IMR-90 (cell line): ENCODE measurements at regions not wholly inside any gene's neighbourhood (a gene's known extent, or its start where the extent isn't known, plus 50 kb on each side); places are given as distances from the start of the nearest gene placed in this dataset.

ENCODE experiments used
- ATAC-seq: fragments of 200-7000 bp; cut with Tn5 transposase; 2 replicates; pipeline ENCODE4 v1.9.1; 2020; ENCODE audit warnings: low read depth, mild to moderate bottlenecking, moderate library complexity
- BruUV-seq: library from RNA; stranded (reverse); fragments of 400-500 nt; replicated peaks from 2 replicates; lab custom pipeline; 2021; lab: Mats Ljungman, UMichigan
- CTCF ChIA-PET: fragments of 300-600 bp; formaldehyde crosslinking; extraction: SDS; loops from one replicate; lab custom pipeline; 2021; ENCODE audit warnings: antibody characterized with exemption; lab: Yijun Ruan, JAX
- POLR2A ChIA-PET: fragments of 300-600 bp; sonication (Branson Sonifier 250); formaldehyde crosslinking; loops from one replicate; lab custom pipeline; 2022; ENCODE audit warnings: antibody characterized with exemption; ENCODE audit not compliant: unreplicated experiment; lab: Charles Lee
- DNase-seq: peaks from one replicate; pipeline ENCODE4 v3.0.0; 2013
- H2AFZ ChIP-seq: replicated peaks from 2 replicates; pipeline ENCODE3; 2013; ENCODE audit warnings: low read length, mild to moderate bottlenecking; ENCODE audit not compliant: poor library complexity
- H2AK5ac ChIP-seq: 2 replicates; pipeline ENCODE4 v1.6.1; 2013; ENCODE audit warnings: low read depth, low read length, inconsistent platforms
- H2AK9ac ChIP-seq: replicated peaks from 2 replicates; pipeline ENCODE3; 2013; ENCODE audit warnings: mild to moderate bottlenecking, low read depth, low read length, moderate library complexity; ENCODE audit not compliant: poor library complexity
- H2BK120ac ChIP-seq: 2 replicates; pipeline ENCODE4 v1.6.1; 2013; ENCODE audit warnings: low read depth, low read length, inconsistent platforms
- H2BK15ac ChIP-seq: 3 replicates; pipeline ENCODE4 v1.6.1; 2013; ENCODE audit warnings: low read depth, low read length, inconsistent platforms
- H2BK20ac ChIP-seq: 2 replicates; pipeline ENCODE4 v1.6.1; 2013; ENCODE audit warnings: low read depth, mild to moderate bottlenecking, inconsistent platforms, low read length, moderate library complexity
- H2BK5ac ChIP-seq: 2 replicates; pipeline ENCODE4 v1.6.1; 2013; ENCODE audit warnings: mild to moderate bottlenecking, low read depth, low read length, inconsistent platforms; ENCODE audit not compliant: poor library complexity, severe bottlenecking
- H3K14ac ChIP-seq: replicated peaks from 2 replicates; pipeline ENCODE4 v1.6.1; 2013; ENCODE audit warnings: low read depth, low read length, inconsistent platforms
- H3K18ac ChIP-seq: 2 replicates; pipeline ENCODE4 v1.6.1; 2013; ENCODE audit warnings: low read depth, low read length, control low read depth
- H3K23ac ChIP-seq: 2 replicates; pipeline ENCODE4 v1.6.1; 2013; ENCODE audit warnings: low read depth, low read length, inconsistent platforms
- H3K27ac ChIP-seq: 2 replicates; pipeline ENCODE4 v1.5.1; 2013; ENCODE audit warnings: mild to moderate bottlenecking, control low read depth, low read length; ENCODE audit not compliant: insufficient read depth
- H3K27me3 ChIP-seq: 2 replicates; pipeline ENCODE4 v1.6.1; 2013; ENCODE audit warnings: low read length; ENCODE audit not compliant: control insufficient read depth, insufficient read depth
- H3K36me3 ChIP-seq: 2 replicates; pipeline ENCODE4 v1.6.1; 2013; ENCODE audit warnings: low read length, mixed read lengths; ENCODE audit not compliant: control insufficient read depth, insufficient read depth
- H3K4ac ChIP-seq: 2 replicates; pipeline ENCODE4 v1.6.1; 2013; ENCODE audit warnings: low read depth, low read length, inconsistent platforms
- H3K4me1 ChIP-seq: 2 replicates; pipeline ENCODE4 v1.6.1; 2013; ENCODE audit warnings: low read length, mixed read lengths; ENCODE audit not compliant: control insufficient read depth, insufficient read depth
- H3K4me2 ChIP-seq: 2 replicates; pipeline ENCODE4 v1.6.1; 2013; ENCODE audit warnings: low read depth, mild to moderate bottlenecking, control low read depth, low read length, moderate library complexity
- H3K4me3 ChIP-seq: 2 replicates; pipeline ENCODE4 v1.5.1; 2013; ENCODE audit warnings: low read depth, mild to moderate bottlenecking, control low read depth, low read length, moderate library complexity; ENCODE audit not compliant: insufficient read depth
- H3K56ac ChIP-seq: 2 replicates; pipeline ENCODE4 v1.6.1; 2013; ENCODE audit warnings: low read length, inconsistent platforms; ENCODE audit not compliant: insufficient read depth; ENCODE audit errors: extremely low read depth
- H3K79me1 ChIP-seq, 2 experiments: 2 replicates each; pipeline ENCODE4 v1.6.1; 2013; ENCODE audit warnings: low read length in 2 of 2, inconsistent platforms in 1 of 2, low read depth in 1 of 2
- H3K9ac ChIP-seq: 2 replicates; pipeline ENCODE4 v1.6.1; 2013; ENCODE audit warnings: low read depth, low read length, control low read depth
- H3K9me1 ChIP-seq: 2 replicates; pipeline ENCODE4 v1.6.1; 2013; ENCODE audit warnings: low read length, inconsistent platforms; ENCODE audit not compliant: insufficient read depth
- H3K9me3 ChIP-seq: 2 replicates; pipeline ENCODE4 v1.6.1; 2013; ENCODE audit warnings: low read length; ENCODE audit not compliant: control insufficient read depth, insufficient read depth
- H4K20me1 ChIP-seq: 2 replicates; pipeline ENCODE4 v1.6.1; 2013; ENCODE audit warnings: low read length, inconsistent platforms; ENCODE audit not compliant: insufficient read depth
- H4K5ac ChIP-seq: 2 replicates; pipeline ENCODE4 v1.6.1; 2013; ENCODE audit warnings: mild to moderate bottlenecking, low read depth, low read length, control low read depth
- H4K8ac ChIP-seq, 2 experiments: 2 replicates each; pipeline ENCODE4 v1.6.1; 2013; ENCODE audit warnings: low read depth in 2 of 2, low read length in 2 of 2, control low read depth in 1 of 2, inconsistent platforms in 1 of 2
- H4K91ac ChIP-seq: 2 replicates; pipeline ENCODE4 v1.6.1; 2013; ENCODE audit warnings: low read depth, low read length, inconsistent platforms; ENCODE audit not compliant: insufficient read depth
- BHLHE40 ChIP-seq: fragments of 150-350 bp; IDR thresholded peaks from 2 replicates; pipeline ENCODE4 v1.6.1; 2016; ENCODE audit warnings: mild to moderate bottlenecking, low read depth, low read length
- CEBPB ChIP-seq: IDR thresholded peaks from 2 replicates; pipeline ENCODE4 v1.6.1; 2012; ENCODE audit warnings: low read depth, low read length, improper control_type of control experiment
- CHD1 ChIP-seq: IDR thresholded peaks from 2 replicates; pipeline ENCODE4 v1.6.1; 2012; ENCODE audit warnings: low read depth, low read length, improper control_type of control experiment
- CTCF ChIP-seq: conservative IDR thresholded peaks from 2 replicates; pipeline ENCODE4 v1.5.1; 2012; ENCODE audit warnings: mild to moderate bottlenecking, low read depth, low read length, improper control_type of control experiment
- ELK1 ChIP-seq: fragments of 150-350 bp; IDR thresholded peaks from 2 replicates; pipeline ENCODE4 v1.6.1; 2016; ENCODE audit warnings: low read depth, mild to moderate bottlenecking, low read length, moderate library complexity, borderline replicate concordance
- FOS ChIP-seq: fragments of 150-350 bp; IDR thresholded peaks from 2 replicates; pipeline ENCODE4 v1.6.1; 2016; ENCODE audit warnings: low read depth, low read length
- MAFK ChIP-seq: IDR thresholded peaks from 2 replicates; pipeline ENCODE4 v1.6.1; 2012; ENCODE audit warnings: low read depth, low read length, improper control_type of control experiment
- MAZ ChIP-seq: IDR thresholded peaks from 2 replicates; pipeline ENCODE4 v1.6.1; 2012; ENCODE audit warnings: low read depth, mild to moderate bottlenecking, low read length, improper control_type of control experiment, moderate library complexity, borderline replicate concordance
- MXI1 ChIP-seq: IDR thresholded peaks from 2 replicates; pipeline ENCODE4 v1.6.1; 2012; ENCODE audit warnings: low read depth, mild to moderate bottlenecking, low read length, moderate library complexity, borderline replicate concordance
- NFE2L2 ChIP-seq: fragments of 150-350 bp; IDR thresholded peaks from 2 replicates; pipeline ENCODE4 v1.6.1; 2016; ENCODE audit warnings: low read depth, mild to moderate bottlenecking, low read length
- POLR2A ChIP-seq: IDR thresholded peaks from 2 replicates; pipeline ENCODE4 v1.6.1; 2012; ENCODE audit warnings: mild to moderate bottlenecking, low read depth, low read length
- RCOR1 ChIP-seq: IDR thresholded peaks from 2 replicates; pipeline ENCODE4 v1.6.1; 2012; ENCODE audit warnings: mild to moderate bottlenecking, low read length, improper control_type of control experiment; ENCODE audit not compliant: insufficient replicate concordance
- RFX5 ChIP-seq: IDR thresholded peaks from 2 replicates; pipeline ENCODE4 v1.8.0; 2012; ENCODE audit warnings: low read depth, mild to moderate bottlenecking, low read length, moderate library complexity
- SMC3 ChIP-seq: fragments of 150-350 bp; IDR thresholded peaks from 2 replicates; pipeline ENCODE4 v1.6.1; 2016; ENCODE audit warnings: low read depth, mild to moderate bottlenecking, antibody characterized with exemption, low read length, moderate library complexity
- USF2 ChIP-seq: fragments of 150-350 bp; IDR thresholded peaks from 2 replicates; pipeline ENCODE4 v1.6.1; 2017; ENCODE audit warnings: mild to moderate bottlenecking, antibody characterized with exemption, low read length, low read depth
- WGBS, 2 experiments: methylation state at CpG; one replicate each; pipeline versions ENCODE4 v1.1.5 to v1.1.7; 2013; ENCODE audit warnings: missing lambda C conversion rate in 2 of 2; ENCODE audit not compliant: insufficient read length in 1 of 2; ENCODE audit errors: extremely low coverage in 2 of 2; 5-methylcytosine and 5-hydroxymethylcytosine counted together
- dilution Hi-C: fragments of 300-500 bp; cut with HindIII; formaldehyde crosslinking; loops from one replicate; pipeline ENCODE4 v1.14.3; 2018; ENCODE audit warnings: low sequenced_read_pairs; ENCODE audit not compliant: unreplicated experiment
- in situ Hi-C: fragments of 300-500 bp; cut with MboI; formaldehyde crosslinking; loops from 3 replicates; pipeline ENCODE4 v1.14.3; 2019; ENCODE audit warnings: low sequenced_read_pairs, inconsistent platforms, mixed read lengths
- intact Hi-C: fragments of 100-400 bp; cut with micrococcal nuclease; formaldehyde crosslinking; loops from 2 replicates; pipeline ENCODE4 v1.10.0; 2022

- POLR2A ChIA-PET = no interaction called here
- no peak overlapping the region for H3K9ac ChIP-seq
- no peaks in the 10 kb centered on the region for H3K27me3 ChIP-seq
- in situ Hi-C loops (no loop called here), dilution Hi-C loops (no loop called here), intact Hi-C loops (no loop called here)
- H3K56ac ChIP-seq = no peak overlapping the region
- H2AFZ ChIP-seq = no peak overlapping the region
- peaks cover 24% of the 10 kb centered on the region for H3K9me1 ChIP-seq
- WGBS, 2 experiments = no CpG with 5 or more reads among the region's 6 CpGs
- no peak overlapping the region for H2AK9ac ChIP-seq
- peak overlapping the region; percentile 75; the same call in 1 of the 2 replicates for H3K23ac ChIP-seq
- BruUV-seq = no TSS peak
- peak overlapping the region in 1 of 2 experiments; percentile 86; a peak in 2 of 4 replicates for H4K8ac ChIP-seq
- CTCF ChIA-PET = interaction anchor here (0.6 to 1.4 kb wide), 2 partner anchors 59 to 679 kb away, joined by 3 read pairs; no protein-coding TSS in a partner anchor
- ATAC-seq (no peak), DNase-seq (no peak)
- no peak overlapping the region for H2BK5ac ChIP-seq
- H3K27ac ChIP-seq = no peak overlapping the region
- H3K18ac ChIP-seq = no peak overlapping the region
- no peak overlapping the region for H3K4me3 ChIP-seq
- H4K5ac ChIP-seq = no peak overlapping the region
- 0 out of 2 replicates have a peak overlapping the region, but pooled peaks have one; percentile 1 for H3K14ac ChIP-seq
- no peaks in the 10 kb centered on the region for H3K36me3 ChIP-seq
- H3K4me1 ChIP-seq = peaks cover 18% of the 10 kb centered on the region
- peak overlapping the region; percentile 89; the same call in 1 of the 2 replicates for H2BK20ac ChIP-seq
- peak overlapping the region; percentile 79; the same call in 1 of the 2 replicates for H3K4ac ChIP-seq
- no peak overlapping the region for H2BK15ac ChIP-seq
- no peaks in the 10 kb centered on the region for H3K9me3 ChIP-seq
- H2BK120ac ChIP-seq = peak overlapping the region; percentile 94
- H2AK5ac ChIP-seq = no peak overlapping the region
- H3K79me1 ChIP-seq = no peaks in the 10 kb centered on the region; a peak in 2 of 4 replicates
- H4K20me1 ChIP-seq = no peaks in the 10 kb centered on the region
- no peak overlapping the region for H4K91ac ChIP-seq
- H3K4me2 ChIP-seq = no peak overlapping the region
- TF ChIP-seq SMC3 = no peak
- TF ChIP-seq CHD1 = no peak
- TF ChIP-seq FOS = no peak
- no peak for TF ChIP-seq USF2
- TF ChIP-seq MXI1 = no peak
- TF ChIP-seq MAFK = no peak
- no peak for TF ChIP-seq BHLHE40
- no peak for TF ChIP-seq MAZ
- TF ChIP-seq NFE2L2 = no peak
- TF ChIP-seq CEBPB = no peak
- TF ChIP-seq RFX5 = no peak
- TF ChIP-seq POLR2A = no peak
- TF ChIP-seq CTCF = no peak
- no peak for TF ChIP-seq ELK1
- TF ChIP-seq RCOR1 = no peak
These were observed 226.5 kb upstream of the ANKRD55 start for GRCh38 chr5:56459394-56460194.
